Ascending aorta (tissue), 2 donors: ENCODE measurements at regions not wholly inside any gene's neighbourhood (a gene's known extent, or its start where the extent isn't known, plus 50 kb on each side); places are given as distances from the start of the nearest gene placed in this dataset.

ENCODE experiments used
- DNase-seq, 2 donors: peaks; one replicate each; pipeline ENCODE4 v3.0.0-alpha.2; 2019; ENCODE audit warnings: low spot score in 2 of 2
- H3K27ac ChIP-seq, 2 donors: fragments of 200-600 bp; sonication (generic); one replicate each; pipeline ENCODE4 v1.5.1; 2016 to 2017; ENCODE audit warnings: mild to moderate bottlenecking in 1 of 2
- H3K27me3 ChIP-seq: fragments of 200-600 bp; sonication (generic); one replicate; pipeline ENCODE4 v1.5.1; 2017
- H3K36me3 ChIP-seq, 2 donors: fragments of 200-600 bp; sonication (generic); one replicate each; pipeline ENCODE4 v1.5.1; 2016
- H3K4me1 ChIP-seq, 2 donors: fragments of 200-600 bp; sonication (generic); one replicate each; pipeline ENCODE4 v1.5.1; 2016 to 2017; ENCODE audit warnings: mild to moderate bottlenecking in 1 of 2
- H3K4me3 ChIP-seq, 2 donors: fragments of 200-600 bp; sonication (generic); one replicate each; pipeline ENCODE4 v1.5.1; 2016 to 2017; ENCODE audit warnings: mild to moderate bottlenecking in 1 of 2
- H3K9me3 ChIP-seq, 2 donors: fragments of 200-600 bp; sonication (generic); one replicate each; pipeline ENCODE4 v1.5.1; 2016
- intact Hi-C: fragments of 100-400 bp; cut with DNase I; formaldehyde crosslinking; loops from one replicate; pipeline ENCODE4 v1.15.1; 2023
- TF ChIP-seq, protein P1 (sequence below), 3 experiments: fragments of 200-600 bp in 2 of 3; fragments of 450-650 bp in 1 of 3; sonication (generic) in 2 of 3; IDR thresholded peaks; one replicate each; pipeline ENCODE4 v1.5.1; 2016 to 2019; ENCODE audit warnings: antibody characterized with exemption in 3 of 3, mild to moderate bottlenecking in 1 of 3, moderate library complexity in 1 of 3

DNA sequence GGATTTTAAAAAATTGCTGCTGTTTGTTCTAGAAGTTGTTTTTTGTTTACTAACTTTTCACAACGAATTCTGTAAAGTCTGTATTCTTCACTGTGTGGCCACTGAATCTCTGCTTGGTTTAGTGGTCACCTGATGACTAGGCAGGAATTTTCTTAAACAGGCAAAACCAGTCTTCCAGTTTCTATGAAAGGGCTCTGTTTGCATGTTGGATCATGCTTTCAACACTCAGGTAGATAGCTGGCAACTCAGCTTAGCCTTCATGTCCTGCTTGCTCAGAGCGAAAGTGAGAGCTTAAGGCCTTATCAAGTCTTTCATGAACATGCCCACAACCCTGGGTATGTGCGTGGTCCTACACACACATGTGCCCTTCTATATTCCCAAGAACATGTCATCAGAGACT is 52.4 kb upstream of the CCDC190 start:
- H3K27ac ChIP-seq = no peak overlapping the region
- intact Hi-C loops = no loop called here
- DNase-seq = no peak
- TF ChIP-seq, protein P1, sequence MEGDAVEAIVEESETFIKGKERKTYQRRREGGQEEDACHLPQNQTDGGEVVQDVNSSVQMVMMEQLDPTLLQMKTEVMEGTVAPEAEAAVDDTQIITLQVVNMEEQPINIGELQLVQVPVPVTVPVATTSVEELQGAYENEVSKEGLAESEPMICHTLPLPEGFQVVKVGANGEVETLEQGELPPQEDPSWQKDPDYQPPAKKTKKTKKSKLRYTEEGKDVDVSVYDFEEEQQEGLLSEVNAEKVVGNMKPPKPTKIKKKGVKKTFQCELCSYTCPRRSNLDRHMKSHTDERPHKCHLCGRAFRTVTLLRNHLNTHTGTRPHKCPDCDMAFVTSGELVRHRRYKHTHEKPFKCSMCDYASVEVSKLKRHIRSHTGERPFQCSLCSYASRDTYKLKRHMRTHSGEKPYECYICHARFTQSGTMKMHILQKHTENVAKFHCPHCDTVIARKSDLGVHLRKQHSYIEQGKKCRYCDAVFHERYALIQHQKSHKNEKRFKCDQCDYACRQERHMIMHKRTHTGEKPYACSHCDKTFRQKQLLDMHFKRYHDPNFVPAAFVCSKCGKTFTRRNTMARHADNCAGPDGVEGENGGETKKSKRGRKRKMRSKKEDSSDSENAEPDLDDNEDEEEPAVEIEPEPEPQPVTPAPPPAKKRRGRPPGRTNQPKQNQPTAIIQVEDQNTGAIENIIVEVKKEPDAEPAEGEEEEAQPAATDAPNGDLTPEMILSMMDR (IDR thresholded peaks at IDR 0.05) = no peak
- no peak overlapping the region for H3K4me3 ChIP-seq
- H3K9me3 ChIP-seq = peaks cover 0 to 18% of the 10 kb centered on the region in 2 donors
- H3K27me3 ChIP-seq = no peaks in the 10 kb centered on the region
- H3K4me1 ChIP-seq = peaks cover 0 to 4% of the 10 kb centered on the region in 2 donors
- H3K36me3 ChIP-seq = no peaks in the 10 kb centered on the region

DNA sequence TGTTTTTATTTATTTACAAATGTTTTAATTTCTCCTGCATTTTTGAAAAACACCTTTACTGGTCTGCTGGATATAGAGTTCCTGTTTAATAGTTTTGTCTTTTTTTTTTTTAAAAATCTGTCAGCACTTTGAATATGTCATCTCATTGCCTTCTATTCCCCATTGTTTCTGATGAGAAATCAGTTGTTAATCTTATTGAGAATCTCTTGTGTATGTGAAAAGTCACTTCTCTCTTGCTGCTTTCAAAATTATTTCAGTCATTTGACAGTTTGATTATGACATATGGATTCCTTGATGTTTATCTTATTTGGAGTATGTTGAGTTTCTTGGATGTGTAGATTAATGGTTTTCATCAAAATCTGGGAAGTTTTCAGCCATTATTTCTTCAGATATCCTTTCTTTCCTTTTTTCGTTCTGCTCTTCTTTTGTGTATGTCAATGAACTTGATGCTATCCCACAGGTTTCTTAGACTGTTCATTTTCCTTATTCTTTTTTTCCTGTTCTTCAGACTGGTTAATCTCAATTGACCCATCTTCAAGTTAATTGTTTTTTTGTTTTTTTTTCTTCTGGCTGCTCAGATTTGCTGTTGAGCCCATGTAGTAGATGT is 51.2 kb upstream of the CCDC190 start:
- H3K36me3 ChIP-seq = no peaks in the 10 kb centered on the region
- peaks cover 0 to 18% of the 10 kb centered on the region in 2 donors for H3K9me3 ChIP-seq
- H3K4me1 ChIP-seq = peaks cover 0 to 4% of the 10 kb centered on the region in 2 donors
- no peak for DNase-seq
- intact Hi-C loops = no loop called here
- TF ChIP-seq, protein P1 (IDR thresholded peaks at IDR 0.05) = no peak
- H3K27ac ChIP-seq = no peak overlapping the region
- no peak overlapping the region for H3K4me3 ChIP-seq
- no peaks in the 10 kb centered on the region for H3K27me3 ChIP-seq
